ENCODE measurements at regions not wholly inside any gene's neighbourhood (a gene's known extent, or its start where the extent isn't known, plus 50 kb on each side); places are given as distances from the start of the nearest gene placed in this dataset.

GRCh38 chr2:235330775-235331451 is 162.9 kb upstream of the AGAP1 start:
- H3K27ac ChIP-seq: no peak overlapping the region
- no peak for DNase-seq
- no peaks in the 10 kb centered on the region for H3K36me3 ChIP-seq
- intact Hi-C loops (cut with DNase I; ENCODE audit: low total_unique reads): no loop called here
- H3K9me3 ChIP-seq: peaks cover 0 to 7% (median 0%) of the 10 kb centered on the region in 8 donors
- H3K4me3 ChIP-seq: no peak overlapping the region
- peaks cover 0 to 10% (median 0%) of the 10 kb centered on the region in 7 donors for H3K27me3 ChIP-seq (replicated peaks in 1 of 7)
- WGBS, 5 donors: 85 to 94% (median 88%) methylated on average over 11 of the region's 11 CpGs
- H3K4me1 ChIP-seq: no peaks in the 10 kb centered on the region
- TF ChIP-seq POLR2A (IDR thresholded peaks at IDR 0.05): no peak
- TF ChIP-seq CTCF (IDR thresholded peaks at IDR 0.05 in 8 of 11, conservative IDR thresholded peaks at IDR 0.05 in 3 of 11): no peak

DNA sequence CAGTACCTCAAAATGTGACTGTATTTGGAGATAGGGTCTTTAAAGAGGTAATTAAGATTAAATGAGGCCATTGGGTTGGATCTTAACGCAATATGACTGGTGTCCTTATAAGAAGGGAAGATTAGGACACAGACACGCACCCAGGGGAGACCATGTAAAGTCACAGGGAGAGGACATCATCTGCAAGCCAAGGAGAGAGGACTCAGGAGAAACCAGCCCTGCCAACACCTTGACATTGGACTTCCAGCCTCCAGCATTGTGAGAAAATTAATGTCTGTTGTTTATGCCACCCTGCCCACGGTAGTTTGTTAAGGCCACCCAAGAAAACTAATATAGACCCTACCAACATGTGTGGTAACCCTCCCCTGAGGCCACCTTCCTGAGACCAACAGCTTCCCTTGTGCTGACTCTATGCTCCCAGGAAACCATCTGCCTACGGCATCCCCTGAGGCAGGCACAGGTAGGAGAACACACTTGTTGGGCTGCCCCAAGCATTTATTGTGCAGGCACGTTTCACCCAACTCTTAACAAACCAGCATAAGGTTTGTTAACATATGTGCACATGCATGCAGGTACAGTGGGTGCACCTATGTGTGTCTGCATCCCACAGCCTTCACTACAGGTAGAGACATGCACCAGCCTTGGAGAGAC is 161.5 kb upstream of the AGAP1 start:
- Histone ChIP-seq H3K27ac (no peak overlapping the region), H3K36me3 (no peaks in the 10 kb centered on the region), H3K4me3 (no peak overlapping the region), H3K9me3 (peaks cover 0 to 7% (median 0%) of the 10 kb centered on the region in 8 donors), H3K27me3 (replicated peaks in 1 of 7) (peaks cover 0 to 17% (median 0%) of the 10 kb centered on the region in 7 donors), H3K4me1 (no peaks in the 10 kb centered on the region)
- DNase-seq: no peak
- WGBS, 5 donors: 77 to 88% (median 81%) methylated on average over 5 of the region's 5 CpGs
- TF ChIP-seq CTCF (IDR thresholded peaks at IDR 0.05 in 8 of 11, conservative IDR thresholded peaks at IDR 0.05 in 3 of 11) (no peak), POLR2AphosphoS5 (IDR thresholded peaks at IDR 0.05) (no peak), POLR2A (IDR thresholded peaks at IDR 0.05) (no peak)
- intact Hi-C loops (cut with DNase I; ENCODE audit: low total_unique reads): no loop called here

DNA sequence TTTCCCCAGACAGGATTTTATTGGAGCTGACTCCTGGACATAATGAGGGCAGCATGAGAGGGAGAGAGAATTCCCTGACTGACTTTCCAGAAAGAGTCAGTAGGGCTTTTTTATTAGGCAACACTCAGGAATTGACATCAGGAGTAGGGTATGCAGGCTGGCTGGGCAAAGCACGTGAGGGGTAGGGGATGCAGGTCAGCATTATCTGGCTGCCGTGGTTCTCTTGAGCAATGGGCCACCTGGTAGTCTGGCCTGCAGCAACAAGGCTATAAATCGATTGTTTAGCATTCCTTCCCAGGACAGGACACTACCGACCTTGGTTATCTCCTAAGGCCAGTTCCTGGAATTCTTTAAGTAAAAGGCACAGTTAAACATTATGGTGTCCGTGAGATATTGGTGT is 160.8 kb upstream of the AGAP1 start:
- 42 to 54% (median 48%) methylated on average over 5 of the region's 5 CpGs for WGBS, 5 donors
- TF ChIP-seq POLR2AphosphoS5 (IDR thresholded peaks at IDR 0.05) (no peak), CTCF (IDR thresholded peaks at IDR 0.05 in 8 of 11, conservative IDR thresholded peaks at IDR 0.05 in 3 of 11) (no peak), POLR2A (IDR thresholded peaks at IDR 0.05) (no peak)
- Histone ChIP-seq H3K4me1 (no peaks in the 10 kb centered on the region), H3K27ac (no peak overlapping the region), H3K4me3 (no peak overlapping the region), H3K27me3 (replicated peaks in 1 of 7) (peaks cover 0 to 17% (median 0%) of the 10 kb centered on the region in 7 donors), H3K9me3 (peaks cover 0 to 11% (median under 1%) of the 10 kb centered on the region in 8 donors), H3K36me3 (no peaks in the 10 kb centered on the region)
- DNase-seq: no peak
- intact Hi-C loops (cut with DNase I; ENCODE audit: low total_unique reads): no loop called here

DNA sequence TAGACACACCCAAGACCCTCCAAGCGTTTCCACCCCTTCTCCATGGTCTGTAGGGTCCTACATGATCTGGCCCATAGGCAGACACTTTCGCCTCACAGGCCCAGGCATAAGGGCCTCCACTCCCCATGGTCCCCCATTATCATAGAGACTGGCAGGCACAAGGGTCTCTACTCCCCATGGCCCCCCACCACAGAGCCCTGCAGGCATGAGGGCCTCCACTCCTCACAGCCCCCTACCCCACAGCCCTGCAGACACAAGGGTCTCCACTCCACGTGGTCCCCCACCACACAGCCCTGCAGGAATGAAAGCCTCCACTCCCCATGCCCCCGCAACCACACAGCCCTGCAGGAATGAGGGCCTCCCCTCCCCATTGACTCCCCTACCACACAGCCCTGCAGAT is 159.7 kb upstream of the AGAP1 start:
- peaks cover 0 to 20% (median 6%) of the 10 kb centered on the region in 8 donors for H3K9me3 ChIP-seq

More for the DNA sequence above, 159.7 kb upstream of the AGAP1 start:
- H3K27ac ChIP-seq: no peak overlapping the region
- TF ChIP-seq POLR2AphosphoS5 (IDR thresholded peaks at IDR 0.05) (no peak), CTCF (IDR thresholded peaks at IDR 0.05 in 8 of 11, conservative IDR thresholded peaks at IDR 0.05 in 3 of 11) (no peak), POLR2A (IDR thresholded peaks at IDR 0.05) (no peak)
- DNase-seq: no peak
- intact Hi-C loops (cut with DNase I; ENCODE audit: low total_unique reads): no loop called here
- H3K36me3 ChIP-seq: no peaks in the 10 kb centered on the region
- H3K4me3 ChIP-seq: no peak overlapping the region
- 62 to 70% (median 67%) methylated on average over 4 of the region's 4 CpGs for WGBS, 5 donors
- H3K27me3 ChIP-seq (replicated peaks in 1 of 7): peaks cover 0 to 17% (median 0%) of the 10 kb centered on the region in 7 donors
- H3K4me1 ChIP-seq: no peaks in the 10 kb centered on the region

Measured in spleen (tissue), 11 donors.